Gastroesophageal sphincter (tissue), 4 donors: ENCODE measurements at regions not wholly inside any gene's neighbourhood (a gene's known extent, or its start where the extent isn't known, plus 50 kb on each side); places are given as distances from the start of the nearest gene placed in this dataset.

Source experiments
- ATAC-seq: fragments of 150-250 bp; one replicate; pipeline ENCODE4 v1.9.1; 2016; ENCODE audit warnings: mild to moderate bottlenecking, moderate library complexity
- H3K27ac ChIP-seq, 4 donors: fragments of 200-600 bp; sonication (generic) in 3 of 4; 1 replicate in 3 of 4; 2 replicates in 1 of 4; pipeline ENCODE4 v1.5.1; 2016 to 2019
- H3K27me3 ChIP-seq: fragments of 200-600 bp; sonication (generic); one replicate; pipeline ENCODE4 v1.5.1; 2019
- H3K36me3 ChIP-seq, 2 donors: fragments of 200-600 bp; sonication (generic); one replicate each; pipeline ENCODE4 v1.5.1; 2019; ENCODE audit warnings: control low read depth in 1 of 2
- H3K4me1 ChIP-seq, 3 donors: fragments of 200-600 bp; sonication (generic); 1 replicate in 2 of 3; 2 replicates in 1 of 3; pipeline ENCODE4 v1.5.1; 2016 to 2019; ENCODE audit warnings: control low read depth in 2 of 3
- H3K4me3 ChIP-seq, 2 donors: fragments of 200-600 bp; sonication (generic); one replicate each; pipeline ENCODE4 v1.5.1; 2019; ENCODE audit warnings: mild to moderate bottlenecking in 1 of 2, moderate library complexity in 1 of 2
- H3K9me3 ChIP-seq, 3 donors: fragments of 200-600 bp; sonication (generic); one replicate each; pipeline ENCODE4 v1.5.1; 2017 to 2019; ENCODE audit warnings: control low read depth in 2 of 3
- CTCF ChIP-seq, 4 experiments: fragments of 200-600 bp in 2 of 4; fragments of 450-650 bp in 2 of 4; sonication (generic) in 1 of 4; IDR thresholded peaks; one replicate each; pipeline ENCODE4 v1.5.1; 2017 to 2019; ENCODE audit warnings: antibody characterized with exemption in 4 of 4, mild to moderate bottlenecking in 2 of 4, moderate library complexity in 2 of 4
- EP300 ChIP-seq: sonication (generic); formaldehyde crosslinking; IDR thresholded peaks from one replicate; pipeline ENCODE4 v1.6.1; 2017; ENCODE audit warnings: antibody characterized with exemption, mild to moderate bottlenecking
- POLR2A ChIP-seq, 2 donors: fragments of 450-650 bp; IDR thresholded peaks; one replicate each; pipeline ENCODE4 v1.6.1; 2017; ENCODE audit warnings: antibody characterized with exemption in 2 of 2, mild to moderate bottlenecking in 2 of 2, moderate library complexity in 1 of 2
- POLR2AphosphoS5 ChIP-seq: sonication (generic); formaldehyde crosslinking; IDR thresholded peaks from one replicate; pipeline ENCODE4 v1.6.1; 2017; ENCODE audit warnings: antibody characterized with exemption
- WGBS, 2 donors: methylation state at CpG; one replicate each; pipeline ENCODE4 v1.1.5; 2018; ENCODE audit warnings: low coverage in 1 of 2; 5-methylcytosine and 5-hydroxymethylcytosine counted together

- WGBS, 2 donors: 0 to 13% methylated on average over 1 of the region's 1 CpG
- no peaks in the 10 kb centered on the region for H3K9me3 ChIP-seq
- H3K27me3 ChIP-seq: peaks cover 4% of the 10 kb centered on the region
- H3K4me3 ChIP-seq: no peak overlapping the region
- no peak for ATAC-seq
- no peaks in the 10 kb centered on the region for H3K36me3 ChIP-seq
- TF ChIP-seq POLR2A (IDR thresholded peaks at IDR 0.05) (no peak), POLR2AphosphoS5 (no peak), EP300 (no peak), CTCF (IDR thresholded peaks at IDR 0.05) (no peak)
- no peak overlapping the region for H3K27ac ChIP-seq
- H3K4me1 ChIP-seq: no peaks in the 10 kb centered on the region
Observed at GRCh38 chr10:120278069-120278468, 179.0 kb upstream of the PLPP4 start.

GRCh38 chr10:120279196-120279595, 177.8 kb upstream of the PLPP4 start:
- H3K36me3 ChIP-seq: no peaks in the 10 kb centered on the region
- H3K27me3 ChIP-seq: peaks cover 4% of the 10 kb centered on the region
- no peaks in the 10 kb centered on the region for H3K4me1 ChIP-seq
- TF ChIP-seq CTCF (IDR thresholded peaks at IDR 0.05) (no peak), EP300 (no peak), POLR2A (IDR thresholded peaks at IDR 0.05) (no peak), POLR2AphosphoS5 (no peak)
- H3K27ac ChIP-seq: no peak overlapping the region
- WGBS, 2 donors: 85 to 100% methylated on average over 1 of the region's 1 CpG
- H3K9me3 ChIP-seq: no peaks in the 10 kb centered on the region
- ATAC-seq: no peak
- no peak overlapping the region for H3K4me3 ChIP-seq

GRCh38 chr10:120282421-120282820, 174.6 kb upstream of the PLPP4 start:
- TF ChIP-seq POLR2AphosphoS5 (no peak), EP300 (no peak), CTCF (IDR thresholded peaks at IDR 0.05) (no peak), POLR2A (IDR thresholded peaks at IDR 0.05) (no peak)
- H3K27me3 ChIP-seq: peaks cover 4% of the 10 kb centered on the region
- H3K27ac ChIP-seq: no peak overlapping the region
- WGBS, 2 donors: 81 to 100% methylated on average over 2 to 3 of the region's 8 CpGs
- H3K9me3 ChIP-seq: no peaks in the 10 kb centered on the region
- no peak for ATAC-seq
- H3K4me1 ChIP-seq: no peaks in the 10 kb centered on the region
- H3K4me3 ChIP-seq: no peak overlapping the region
- no peaks in the 10 kb centered on the region for H3K36me3 ChIP-seq

- no peaks in the 10 kb centered on the region for H3K4me1 ChIP-seq
- WGBS, 2 donors: 49 to 64% methylated on average over 6 of the region's 6 CpGs
- H3K36me3 ChIP-seq: no peaks in the 10 kb centered on the region
- TF ChIP-seq POLR2A (IDR thresholded peaks at IDR 0.05) (no peak), CTCF (IDR thresholded peaks at IDR 0.05) (no peak), EP300 (no peak), POLR2AphosphoS5 (no peak)
- H3K27ac ChIP-seq: no peak overlapping the region
- ATAC-seq: no peak
- no peaks in the 10 kb centered on the region for H3K9me3 ChIP-seq
- H3K27me3 ChIP-seq: peaks cover 4% of the 10 kb centered on the region
- H3K4me3 ChIP-seq: no peak overlapping the region
Observed at GRCh38 chr10:120282846-120283492, 174.1 kb upstream of the PLPP4 start.

GRCh38 chr10:120285408-120285807, 171.6 kb upstream of the PLPP4 start:
- ATAC-seq: no peak
- 71% methylated on average over 6 of the region's 6 CpGs; no CpG with 5 or more reads in 1 of the 2 donors for WGBS, 2 donors
- no peaks in the 10 kb centered on the region for H3K27me3 ChIP-seq
- H3K4me1 ChIP-seq: no peaks in the 10 kb centered on the region
- H3K27ac ChIP-seq: no peak overlapping the region
- no peak overlapping the region for H3K4me3 ChIP-seq
- H3K9me3 ChIP-seq: no peaks in the 10 kb centered on the region
- TF ChIP-seq CTCF (IDR thresholded peaks at IDR 0.05): no peak
- no peak for TF ChIP-seq POLR2A (IDR thresholded peaks at IDR 0.05)
- no peak for TF ChIP-seq POLR2AphosphoS5
- no peak for TF ChIP-seq EP300
- H3K36me3 ChIP-seq: no peaks in the 10 kb centered on the region
